SK-N-SH treated with all-trans-retinoic acid at 6 μM for 48 hours (cell line): ENCODE measurements at regions not wholly inside any gene's neighbourhood (a gene's known extent, or its start where the extent isn't known, plus 50 kb on each side); places are given as distances from the start of the nearest gene placed in this dataset.
A peak's percentile ranks its signal among the peaks of the same experiment; 100 is the strongest.

Experiments
- ATAC-seq: fragments of 200-7000 bp; cut with Tn5 transposase; 3 replicates; pipeline ENCODE4 v1.9.1; 2020; ENCODE audit warnings: mild to moderate bottlenecking, moderate library complexity
- ARNTL ChIP-seq: fragments of 450-650 bp; formaldehyde crosslinking; IDR thresholded peaks from 2 replicates; pipeline ENCODE4 v1.5.0; 2020; ENCODE audit warnings: low read depth, mild to moderate bottlenecking, moderate library complexity, borderline replicate concordance
- BACH2 ChIP-seq: fragments of 250-450 bp; sonication (Bioruptor Pico); IDR thresholded peaks from 2 replicates; pipeline ENCODE4 v1.9.0; 2021; ENCODE audit warnings: mild to moderate bottlenecking, borderline replicate concordance
- CSDC2 ChIP-seq: fragments of 250-450 bp; sonication (Bioruptor Pico); IDR thresholded peaks from 2 replicates; pipeline ENCODE4 v1.5.0; 2020; ENCODE audit warnings: mild to moderate bottlenecking, moderate library complexity
- ESRRG ChIP-seq: fragments of 250-450 bp; sonication (Bioruptor Pico); IDR thresholded peaks from 2 replicates; pipeline ENCODE4 v1.6.1; 2021; ENCODE audit warnings: mild to moderate bottlenecking
- ISL1 ChIP-seq: fragments of 250-450 bp; sonication (Bioruptor Pico); IDR thresholded peaks from 2 replicates; pipeline ENCODE4 v2.1.2; 2022; ENCODE audit warnings: mild to moderate bottlenecking, moderate library complexity
- OSR1 ChIP-seq: fragments of 250-450 bp; sonication (Bioruptor Pico); IDR thresholded peaks from 2 replicates; pipeline ENCODE4 v1.8.0; 2022; ENCODE audit warnings: moderate library complexity, mild to moderate bottlenecking, inconsistent platforms
- PPARA ChIP-seq: fragments of 250-450 bp; sonication (Bioruptor Pico); IDR thresholded peaks from 2 replicates; pipeline ENCODE4 v1.5.0; 2020; ENCODE audit warnings: mild to moderate bottlenecking, borderline replicate concordance
- RARB ChIP-seq: fragments of 250-450 bp; sonication (Bioruptor Pico); IDR thresholded peaks from 2 replicates; pipeline ENCODE4 v1.8.0; 2021; ENCODE audit warnings: mild to moderate bottlenecking, moderate library complexity
- SNAI2 ChIP-seq: fragments of 250-450 bp; sonication (Bioruptor Pico); IDR thresholded peaks from 2 replicates; pipeline ENCODE4 v1.5.0; 2020; ENCODE audit warnings: mild to moderate bottlenecking, moderate library complexity
- TCF4 ChIP-seq: fragments of 250-450 bp; sonication (Bioruptor Pico); IDR thresholded peaks from 2 replicates; pipeline ENCODE4 v1.8.0; 2021; ENCODE audit warnings: mild to moderate bottlenecking, moderate library complexity, borderline replicate concordance
- TOX ChIP-seq: fragments of 250-450 bp; sonication (Bioruptor Pico); IDR thresholded peaks from 2 replicates; pipeline ENCODE4 v1.8.0; 2021; ENCODE audit warnings: mild to moderate bottlenecking, moderate library complexity, borderline replicate concordance
- ZC3H10 ChIP-seq: fragments of 250-450 bp; sonication (Bioruptor Pico); IDR thresholded peaks from 2 replicates; pipeline ENCODE4 v1.5.1; 2021; ENCODE audit warnings: mild to moderate bottlenecking, moderate library complexity
- ZFP3 ChIP-seq: fragments of 250-450 bp; sonication (Bioruptor Pico); IDR thresholded peaks from 2 replicates; pipeline ENCODE4 v1.5.0; 2020; ENCODE audit warnings: mild to moderate bottlenecking, moderate library complexity
- ZFP30 ChIP-seq: fragments of 450-650 bp; formaldehyde crosslinking; IDR thresholded peaks from 2 replicates; pipeline ENCODE4 v1.5.0; 2022; ENCODE audit warnings: mild to moderate bottlenecking, moderate library complexity
- ZNF565 ChIP-seq: fragments of 450-650 bp; formaldehyde crosslinking; conservative IDR thresholded peaks from 2 replicates; pipeline ENCODE4 v1.5.0; 2020; ENCODE audit warnings: low read depth, mild to moderate bottlenecking, moderate library complexity
- ZNF70 ChIP-seq: fragments of 450-650 bp; formaldehyde crosslinking; IDR thresholded peaks from 2 replicates; pipeline ENCODE4 v1.5.0; 2020; ENCODE audit warnings: mild to moderate bottlenecking, moderate library complexity
- ZNF8 ChIP-seq: fragments of 450-650 bp; formaldehyde crosslinking; IDR thresholded peaks from 2 replicates; pipeline ENCODE4 v1.5.0; 2020; ENCODE audit warnings: mild to moderate bottlenecking, moderate library complexity
- TF ChIP-seq, protein P1 (sequence below): fragments of 250-450 bp; sonication (Bioruptor Pico); IDR thresholded peaks from 2 replicates; pipeline ENCODE4 v1.5.1; 2020; ENCODE audit warnings: low read depth, mild to moderate bottlenecking, moderate library complexity
- TF ChIP-seq, protein P2 (sequence below): fragments of 250-450 bp; sonication (Bioruptor Pico); IDR thresholded peaks from 2 replicates; pipeline ENCODE4 v1.5.1; 2021; ENCODE audit warnings: mild to moderate bottlenecking, moderate library complexity
- TF ChIP-seq, protein P3 (sequence below): fragments of 250-450 bp; sonication (Bioruptor Pico); IDR thresholded peaks from 2 replicates; pipeline ENCODE4 v1.8.0; 2020; ENCODE audit warnings: mild to moderate bottlenecking, moderate library complexity, borderline replicate concordance
- TF ChIP-seq, protein P4 (sequence below): fragments of 250-450 bp; sonication (Bioruptor Pico); IDR thresholded peaks from 2 replicates; pipeline ENCODE4 v1.5.0; 2020; ENCODE audit warnings: mild to moderate bottlenecking, moderate library complexity

DNA sequence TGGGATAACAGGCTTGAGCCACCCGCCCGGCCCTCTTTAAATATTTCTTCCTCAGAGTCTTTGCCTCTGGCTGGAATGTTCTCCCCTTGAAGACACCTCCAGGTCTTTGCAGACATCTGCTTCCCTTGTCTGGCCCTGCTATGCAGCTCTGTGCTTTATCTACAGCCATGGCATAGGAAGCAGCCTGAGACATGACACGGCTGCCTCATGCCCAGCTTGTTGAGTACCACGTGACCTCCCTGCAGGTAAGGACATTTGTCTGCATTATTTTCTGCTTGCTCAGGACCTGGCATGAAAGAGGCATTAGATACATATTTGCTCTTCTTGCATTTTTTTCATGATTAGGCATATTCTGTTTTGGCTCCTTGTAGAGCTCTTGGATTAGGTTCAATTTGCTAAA, 113.8 kb upstream of the KLF6 start:
- ATAC-seq, result peak; percentile 44

DNA sequence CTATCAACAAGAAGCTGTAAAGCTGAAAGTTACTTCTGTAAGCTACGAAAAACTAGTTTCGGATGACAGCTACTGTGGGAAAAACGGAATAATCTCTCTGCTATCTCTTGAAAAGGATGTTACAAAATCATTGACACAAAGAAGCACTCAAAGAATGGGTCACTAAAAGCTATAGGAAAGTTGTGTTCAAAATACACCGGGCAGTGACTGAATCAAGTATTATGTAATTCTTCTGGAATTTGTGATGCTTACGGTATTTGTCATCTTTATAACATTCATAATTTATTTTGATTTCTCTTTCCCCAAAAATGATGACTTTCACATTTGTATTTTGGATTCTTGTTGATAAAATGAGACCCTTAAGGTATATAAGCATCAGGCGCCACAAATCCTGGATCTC, 112.1 kb upstream of the KLF6 start:
- TF ChIP-seq ZNF565 (CRISPR knock-in tag) (no peak), ZC3H10 (CRISPR knock-in tag) (no peak), ZFP3 (CRISPR knock-in tag) (no peak), ISL1 (CRISPR knock-in tag) (peak; percentile 83)
- TF ChIP-seq, protein P1, sequence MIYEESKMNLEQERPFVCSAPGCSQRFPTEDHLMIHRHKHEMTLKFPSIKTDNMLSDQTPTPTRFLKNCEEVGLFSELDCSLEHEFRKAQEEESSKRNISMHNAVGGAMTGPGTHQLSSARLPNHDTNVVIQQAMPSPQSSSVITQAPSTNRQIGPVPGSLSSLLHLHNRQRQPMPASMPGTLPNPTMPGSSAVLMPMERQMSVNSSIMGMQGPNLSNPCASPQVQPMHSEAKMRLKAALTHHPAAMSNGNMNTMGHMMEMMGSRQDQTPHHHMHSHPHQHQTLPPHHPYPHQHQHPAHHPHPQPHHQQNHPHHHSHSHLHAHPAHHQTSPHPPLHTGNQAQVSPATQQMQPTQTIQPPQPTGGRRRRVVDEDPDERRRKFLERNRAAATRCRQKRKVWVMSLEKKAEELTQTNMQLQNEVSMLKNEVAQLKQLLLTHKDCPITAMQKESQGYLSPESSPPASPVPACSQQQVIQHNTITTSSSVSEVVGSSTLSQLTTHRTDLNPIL, result peak; percentile 63; the same call in 1 of the 2 replicates
- TF ChIP-seq, protein P2, sequence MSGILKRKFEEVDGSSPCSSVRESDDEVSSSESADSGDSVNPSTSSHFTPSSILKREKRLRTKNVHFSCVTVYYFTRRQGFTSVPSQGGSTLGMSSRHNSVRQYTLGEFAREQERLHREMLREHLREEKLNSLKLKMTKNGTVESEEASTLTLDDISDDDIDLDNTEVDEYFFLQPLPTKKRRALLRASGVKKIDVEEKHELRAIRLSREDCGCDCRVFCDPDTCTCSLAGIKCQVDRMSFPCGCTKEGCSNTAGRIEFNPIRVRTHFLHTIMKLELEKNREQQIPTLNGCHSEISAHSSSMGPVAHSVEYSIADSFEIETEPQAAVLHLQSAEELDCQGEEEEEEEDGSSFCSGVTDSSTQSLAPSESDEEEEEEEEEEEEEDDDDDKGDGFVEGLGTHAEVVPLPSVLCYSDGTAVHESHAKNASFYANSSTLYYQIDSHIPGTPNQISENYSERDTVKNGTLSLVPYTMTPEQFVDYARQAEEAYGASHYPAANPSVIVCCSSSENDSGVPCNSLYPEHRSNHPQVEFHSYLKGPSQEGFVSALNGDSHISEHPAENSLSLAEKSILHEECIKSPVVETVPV, result no peak
- TF ChIP-seq, all 23 proteins: peak for 2

More for the DNA sequence above, 113.8 kb upstream of the KLF6 start:
- TF ChIP-seq ZNF8 (CRISPR knock-in tag), result no peak
- TF ChIP-seq, protein P3, sequence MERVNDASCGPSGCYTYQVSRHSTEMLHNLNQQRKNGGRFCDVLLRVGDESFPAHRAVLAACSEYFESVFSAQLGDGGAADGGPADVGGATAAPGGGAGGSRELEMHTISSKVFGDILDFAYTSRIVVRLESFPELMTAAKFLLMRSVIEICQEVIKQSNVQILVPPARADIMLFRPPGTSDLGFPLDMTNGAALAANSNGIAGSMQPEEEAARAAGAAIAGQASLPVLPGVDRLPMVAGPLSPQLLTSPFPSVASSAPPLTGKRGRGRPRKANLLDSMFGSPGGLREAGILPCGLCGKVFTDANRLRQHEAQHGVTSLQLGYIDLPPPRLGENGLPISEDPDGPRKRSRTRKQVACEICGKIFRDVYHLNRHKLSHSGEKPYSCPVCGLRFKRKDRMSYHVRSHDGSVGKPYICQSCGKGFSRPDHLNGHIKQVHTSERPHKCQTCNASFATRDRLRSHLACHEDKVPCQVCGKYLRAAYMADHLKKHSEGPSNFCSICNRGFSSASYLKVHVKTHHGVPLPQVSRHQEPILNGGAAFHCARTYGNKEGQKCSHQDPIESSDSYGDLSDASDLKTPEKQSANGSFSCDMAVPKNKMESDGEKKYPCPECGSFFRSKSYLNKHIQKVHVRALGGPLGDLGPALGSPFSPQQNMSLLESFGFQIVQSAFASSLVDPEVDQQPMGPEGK (CRISPR knock-in tag), result no peak
- TF ChIP-seq ARNTL (CRISPR knock-in tag), result no peak
- no peak for TF ChIP-seq ZFP3 (CRISPR knock-in tag)
- TF ChIP-seq RARB (CRISPR knock-in tag), result no peak
- no peak for TF ChIP-seq ZNF70 (CRISPR knock-in tag)
- TF ChIP-seq SNAI2 (CRISPR knock-in tag), result no peak
- no peak for TF ChIP-seq ESRRG (CRISPR knock-in tag)
- TF ChIP-seq BACH2 (CRISPR knock-in tag), result no peak
- TF ChIP-seq ISL1 (CRISPR knock-in tag), result no peak
- TF ChIP-seq, all 23 proteins: peak for 0

DNA sequence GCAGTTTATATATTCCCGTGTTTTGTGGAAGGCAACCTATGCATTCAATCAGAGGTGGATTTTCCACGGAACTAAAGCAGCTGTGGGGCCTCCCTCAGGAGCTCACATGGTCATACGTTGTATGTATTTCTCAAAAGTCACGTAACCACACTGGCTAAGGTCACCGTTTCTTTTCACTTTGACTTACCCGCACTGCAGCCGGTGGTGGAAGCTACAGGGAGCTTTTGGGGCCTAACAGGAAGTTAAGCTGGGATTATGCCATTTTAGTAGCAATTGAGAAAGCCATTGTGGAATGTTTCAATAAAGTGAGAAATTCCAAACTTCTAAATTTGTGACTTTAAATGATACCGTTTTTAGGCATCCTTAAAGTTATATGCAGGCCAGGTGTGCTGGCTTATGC, 111.2 kb upstream of the KLF6 start:
- no peak for ATAC-seq
- TF ChIP-seq OSR1 (CRISPR knock-in tag) (no peak), BACH2 (CRISPR knock-in tag) (no peak), ZFP30 (no peak)

More for the DNA sequence above, 112.1 kb upstream of the KLF6 start:
- peak; percentile 59 for ATAC-seq

DNA sequence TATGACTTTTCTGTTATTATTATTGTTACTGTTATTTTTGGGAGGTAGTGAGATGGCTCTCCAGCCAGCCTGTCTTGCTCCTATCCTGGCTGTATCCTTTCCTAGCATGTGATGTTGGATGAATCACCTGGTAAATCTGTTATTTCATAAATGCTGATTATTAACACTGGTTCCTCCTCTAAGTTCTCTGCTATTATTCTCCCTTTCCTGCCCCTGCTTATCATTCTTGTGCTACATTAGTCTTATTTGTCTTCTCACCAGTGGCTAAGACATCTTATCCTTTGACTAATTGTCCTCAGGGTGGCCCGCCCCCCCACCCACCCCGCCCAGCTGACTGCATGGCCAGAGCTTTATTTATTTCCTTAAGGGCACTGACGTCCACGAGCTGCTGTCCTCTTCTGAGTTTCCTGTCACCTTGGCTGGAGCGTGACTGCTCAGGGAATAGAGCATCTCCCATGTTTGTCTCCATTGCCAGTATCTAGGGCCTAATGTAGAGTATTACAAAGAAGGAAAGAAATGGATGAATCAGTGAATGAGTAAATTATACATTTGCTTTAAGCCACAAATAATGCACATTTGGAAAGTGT, 110.1 kb upstream of the KLF6 start:
- no peak for TF ChIP-seq OSR1 (CRISPR knock-in tag)
- no peak for TF ChIP-seq TCF4 (CRISPR knock-in tag)
- no peak for TF ChIP-seq RARB (CRISPR knock-in tag)
- TF ChIP-seq ARNTL (CRISPR knock-in tag), result no peak
- TF ChIP-seq CSDC2 (CRISPR knock-in tag), result no peak
- TF ChIP-seq, protein P4, sequence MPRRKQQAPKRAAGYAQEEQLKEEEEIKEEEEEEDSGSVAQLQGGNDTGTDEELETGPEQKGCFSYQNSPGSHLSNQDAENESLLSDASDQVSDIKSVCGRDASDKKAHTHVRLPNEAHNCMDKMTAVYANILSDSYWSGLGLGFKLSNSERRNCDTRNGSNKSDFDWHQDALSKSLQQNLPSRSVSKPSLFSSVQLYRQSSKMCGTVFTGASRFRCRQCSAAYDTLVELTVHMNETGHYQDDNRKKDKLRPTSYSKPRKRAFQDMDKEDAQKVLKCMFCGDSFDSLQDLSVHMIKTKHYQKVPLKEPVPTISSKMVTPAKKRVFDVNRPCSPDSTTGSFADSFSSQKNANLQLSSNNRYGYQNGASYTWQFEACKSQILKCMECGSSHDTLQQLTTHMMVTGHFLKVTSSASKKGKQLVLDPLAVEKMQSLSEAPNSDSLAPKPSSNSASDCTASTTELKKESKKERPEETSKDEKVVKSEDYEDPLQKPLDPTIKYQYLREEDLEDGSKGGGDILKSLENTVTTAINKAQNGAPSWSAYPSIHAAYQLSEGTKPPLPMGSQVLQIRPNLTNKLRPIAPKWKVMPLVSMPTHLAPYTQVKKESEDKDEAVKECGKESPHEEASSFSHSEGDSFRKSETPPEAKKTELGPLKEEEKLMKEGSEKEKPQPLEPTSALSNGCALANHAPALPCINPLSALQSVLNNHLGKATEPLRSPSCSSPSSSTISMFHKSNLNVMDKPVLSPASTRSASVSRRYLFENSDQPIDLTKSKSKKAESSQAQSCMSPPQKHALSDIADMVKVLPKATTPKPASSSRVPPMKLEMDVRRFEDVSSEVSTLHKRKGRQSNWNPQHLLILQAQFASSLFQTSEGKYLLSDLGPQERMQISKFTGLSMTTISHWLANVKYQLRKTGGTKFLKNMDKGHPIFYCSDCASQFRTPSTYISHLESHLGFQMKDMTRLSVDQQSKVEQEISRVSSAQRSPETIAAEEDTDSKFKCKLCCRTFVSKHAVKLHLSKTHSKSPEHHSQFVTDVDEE (CRISPR knock-in tag), result no peak
- TF ChIP-seq ZNF70 (CRISPR knock-in tag), result no peak
- no peak for TF ChIP-seq PPARA (CRISPR knock-in tag)
- TF ChIP-seq, protein P1, result no peak
- no peak for TF ChIP-seq ZFP3 (CRISPR knock-in tag)
- no peak for TF ChIP-seq TOX (CRISPR knock-in tag)
- TF ChIP-seq ZFP30, result no peak
- TF ChIP-seq ZNF8 (CRISPR knock-in tag), result no peak
- no peak for TF ChIP-seq ZC3H10 (CRISPR knock-in tag)
- TF ChIP-seq, protein P2, result no peak
- no peak for TF ChIP-seq ZNF565 (CRISPR knock-in tag)
- TF ChIP-seq, protein P3 (CRISPR knock-in tag), result no peak
- no peak for TF ChIP-seq BACH2 (CRISPR knock-in tag)
- no peak for TF ChIP-seq ESRRG (CRISPR knock-in tag)
- ATAC-seq, result no peak
